Right atrium auricular region (tissue), 2 donors: ENCODE measurements at regions not wholly inside any gene's neighbourhood (a gene's known extent, or its start where the extent isn't known, plus 50 kb on each side); places are given as distances from the start of the nearest gene placed in this dataset.

Source experiments
- DNase-seq: peaks from one replicate; pipeline ENCODE4 v3.0.0-alpha.2; 2019; ENCODE audit warnings: low spot score
- H3K27ac ChIP-seq, 2 donors: fragments of 200-600 bp; sonication (generic); 1 replicate in 1 of 2; 2 replicates in 1 of 2; pipeline ENCODE4 v1.5.1; 2016 to 2019
- H3K27me3 ChIP-seq, 2 donors: fragments of 200-600 bp; sonication (generic); one replicate each; pipeline versions ENCODE4 v1.5.1 to v1.6.0; 2017 to 2019
- H3K36me3 ChIP-seq: fragments of 200-600 bp; sonication (generic); one replicate; pipeline ENCODE4 v1.5.1; 2016
- H3K4me1 ChIP-seq, 2 donors: fragments of 200-600 bp; sonication (generic); one replicate each; pipeline versions ENCODE4 v1.5.1 to v1.6.0; 2017 to 2019
- H3K4me3 ChIP-seq, 2 donors: fragments of 200-600 bp; sonication (generic); 1 replicate in 1 of 2; 2 replicates in 1 of 2; pipeline ENCODE4 v1.5.1; 2017 to 2019; ENCODE audit warnings: mild to moderate bottlenecking in 1 of 2, moderate library complexity in 1 of 2
- H3K9me3 ChIP-seq, 2 donors: fragments of 200-600 bp; sonication (generic); one replicate each; pipeline ENCODE4 v1.5.1; 2019
- TF ChIP-seq, protein P1 (sequence below), 2 donors: fragments of 200-600 bp; sonication (generic); IDR thresholded peaks; one replicate each; pipeline ENCODE4 v1.5.1; 2019; ENCODE audit warnings: antibody characterized with exemption in 2 of 2

DNA sequence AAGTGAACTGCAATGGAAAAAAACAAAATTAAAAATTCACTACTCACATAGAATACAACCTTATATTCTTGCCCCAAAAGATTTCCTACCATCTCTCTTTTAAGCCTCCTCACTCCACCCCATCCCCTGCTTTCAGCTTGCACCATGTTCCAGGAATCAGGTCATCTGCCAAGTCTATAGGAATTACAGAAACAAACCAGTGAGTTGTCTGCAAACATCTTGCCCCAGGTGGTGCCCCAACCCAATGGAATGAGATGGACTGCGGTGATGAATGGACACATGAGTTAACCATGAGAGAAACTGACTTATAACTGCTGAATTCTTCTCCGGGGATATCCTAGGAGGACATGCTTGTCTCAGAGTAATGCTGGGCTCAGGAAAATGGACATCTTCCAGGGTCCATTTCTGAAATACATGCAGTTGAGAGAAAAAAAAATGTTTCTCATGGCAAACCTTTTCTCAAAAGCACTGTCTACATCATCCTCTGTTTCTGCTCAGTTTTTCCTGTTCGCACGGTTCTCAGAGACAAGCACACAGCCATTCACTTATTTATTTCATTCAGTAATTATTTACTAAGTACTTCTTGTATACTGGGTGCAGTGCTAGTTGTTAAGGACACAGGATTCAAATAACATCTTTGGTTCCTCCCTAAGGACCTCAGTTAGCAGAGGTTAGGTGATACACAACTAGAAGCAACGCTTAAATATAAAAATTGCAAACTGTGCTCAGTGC is 350.0 kb downstream of the RND3 start:
- H3K27me3 ChIP-seq: no peaks in the 10 kb centered on the region
- H3K36me3 ChIP-seq: no peaks in the 10 kb centered on the region
- H3K27ac ChIP-seq: no peak overlapping the region
- H3K4me3 ChIP-seq: no peak overlapping the region
- no peak for DNase-seq
- H3K4me1 ChIP-seq: no peaks in the 10 kb centered on the region
- H3K9me3 ChIP-seq: no peaks in the 10 kb centered on the region
- TF ChIP-seq, protein P1, sequence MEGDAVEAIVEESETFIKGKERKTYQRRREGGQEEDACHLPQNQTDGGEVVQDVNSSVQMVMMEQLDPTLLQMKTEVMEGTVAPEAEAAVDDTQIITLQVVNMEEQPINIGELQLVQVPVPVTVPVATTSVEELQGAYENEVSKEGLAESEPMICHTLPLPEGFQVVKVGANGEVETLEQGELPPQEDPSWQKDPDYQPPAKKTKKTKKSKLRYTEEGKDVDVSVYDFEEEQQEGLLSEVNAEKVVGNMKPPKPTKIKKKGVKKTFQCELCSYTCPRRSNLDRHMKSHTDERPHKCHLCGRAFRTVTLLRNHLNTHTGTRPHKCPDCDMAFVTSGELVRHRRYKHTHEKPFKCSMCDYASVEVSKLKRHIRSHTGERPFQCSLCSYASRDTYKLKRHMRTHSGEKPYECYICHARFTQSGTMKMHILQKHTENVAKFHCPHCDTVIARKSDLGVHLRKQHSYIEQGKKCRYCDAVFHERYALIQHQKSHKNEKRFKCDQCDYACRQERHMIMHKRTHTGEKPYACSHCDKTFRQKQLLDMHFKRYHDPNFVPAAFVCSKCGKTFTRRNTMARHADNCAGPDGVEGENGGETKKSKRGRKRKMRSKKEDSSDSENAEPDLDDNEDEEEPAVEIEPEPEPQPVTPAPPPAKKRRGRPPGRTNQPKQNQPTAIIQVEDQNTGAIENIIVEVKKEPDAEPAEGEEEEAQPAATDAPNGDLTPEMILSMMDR (IDR thresholded peaks at IDR 0.05): no peak

DNA sequence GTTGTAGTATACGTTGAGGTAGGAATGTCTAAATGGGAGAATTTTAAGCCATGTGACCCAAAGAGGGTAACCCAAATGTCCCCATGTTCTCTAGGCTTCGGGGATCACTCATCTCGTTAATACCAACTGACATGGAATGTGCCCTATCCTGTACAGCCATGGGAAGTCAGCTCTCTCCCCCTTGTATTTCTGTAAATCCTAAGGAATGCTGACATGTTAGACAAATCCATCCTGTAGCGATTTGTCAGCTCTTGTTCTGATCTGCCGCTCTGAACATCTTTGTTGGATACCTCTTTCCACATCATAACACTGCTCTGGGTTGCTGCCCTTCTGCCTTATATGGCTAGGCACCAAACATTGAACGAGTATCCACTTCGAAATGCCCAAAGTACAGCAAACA is 350.6 kb downstream of the RND3 start:
- no peak overlapping the region for H3K27ac ChIP-seq
- no peaks in the 10 kb centered on the region for H3K27me3 ChIP-seq
- H3K36me3 ChIP-seq: no peaks in the 10 kb centered on the region
- no peaks in the 10 kb centered on the region for H3K4me1 ChIP-seq
- TF ChIP-seq, protein P1 (IDR thresholded peaks at IDR 0.05): no peak
- no peaks in the 10 kb centered on the region for H3K9me3 ChIP-seq
- no peak for DNase-seq
- H3K4me3 ChIP-seq: no peak overlapping the region

DNA sequence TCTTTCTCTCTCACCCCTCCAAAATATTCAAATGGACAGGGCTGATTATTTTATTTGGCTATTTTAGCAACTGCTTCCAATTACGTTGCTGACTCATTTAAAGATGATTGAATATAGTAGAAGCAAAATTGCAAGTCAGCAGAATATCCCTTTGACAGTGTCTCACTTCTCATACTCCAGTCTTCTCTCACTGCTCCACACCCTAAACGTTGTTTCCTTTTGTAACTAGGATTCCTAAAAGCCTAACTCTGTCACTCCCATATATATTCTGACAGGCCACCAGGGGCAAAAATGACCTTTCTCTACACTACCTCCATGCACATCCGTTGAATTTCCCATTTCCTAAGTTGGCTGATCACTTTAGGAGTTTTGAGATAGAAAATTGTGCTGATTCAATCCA is 351.1 kb downstream of the RND3 start:
- Histone ChIP-seq H3K27me3 (no peaks in the 10 kb centered on the region), H3K4me3 (no peak overlapping the region), H3K4me1 (no peaks in the 10 kb centered on the region), H3K9me3 (no peaks in the 10 kb centered on the region), H3K27ac (no peak overlapping the region), H3K36me3 (no peaks in the 10 kb centered on the region)
- TF ChIP-seq, protein P1 (IDR thresholded peaks at IDR 0.05): no peak
- no peak for DNase-seq

DNA sequence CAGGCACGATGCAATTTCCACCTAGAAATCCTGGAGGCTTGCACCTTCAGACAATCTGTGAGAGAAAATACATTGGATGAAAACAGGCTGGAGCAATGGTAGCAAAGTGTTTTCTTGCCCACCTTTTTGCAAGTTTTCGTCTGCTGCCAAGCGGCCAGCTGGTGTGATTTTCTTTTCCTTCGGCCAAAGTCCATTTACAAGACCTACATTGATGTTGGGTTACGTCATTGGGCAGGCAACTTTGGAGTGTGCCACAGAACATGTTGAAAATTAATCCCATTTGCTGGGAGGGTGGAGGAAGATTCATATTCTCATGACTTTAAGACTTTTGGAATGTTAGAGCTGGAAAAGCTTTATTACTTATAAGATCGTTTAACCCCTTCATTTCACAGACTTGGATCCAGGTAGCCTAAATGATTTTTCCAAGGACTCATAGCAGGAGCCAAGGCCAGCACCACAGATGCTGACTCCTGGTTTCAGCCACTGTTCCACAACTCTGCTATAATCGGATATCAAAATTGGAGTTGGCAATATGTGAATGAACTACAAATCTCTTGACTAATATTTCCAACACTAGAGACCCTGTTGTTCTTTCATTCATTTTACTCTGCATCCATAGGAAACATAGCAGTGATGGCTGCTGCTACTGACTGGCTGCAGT is 352.1 kb downstream of the RND3 start:
- no peaks in the 10 kb centered on the region for H3K27me3 ChIP-seq
- TF ChIP-seq, protein P1 (IDR thresholded peaks at IDR 0.05): no peak
- DNase-seq: no peak
- no peaks in the 10 kb centered on the region for H3K9me3 ChIP-seq
- no peak overlapping the region for H3K4me3 ChIP-seq
- no peak overlapping the region for H3K27ac ChIP-seq
- no peaks in the 10 kb centered on the region for H3K4me1 ChIP-seq
- no peaks in the 10 kb centered on the region for H3K36me3 ChIP-seq

GRCh38 chr2:150134223-150134857 is 353.1 kb downstream of the RND3 start:
- no peaks in the 10 kb centered on the region for H3K4me1 ChIP-seq
- no peak overlapping the region for H3K27ac ChIP-seq
- no peaks in the 10 kb centered on the region for H3K36me3 ChIP-seq
- DNase-seq: no peak
- no peak overlapping the region for H3K4me3 ChIP-seq
- H3K27me3 ChIP-seq: no peaks in the 10 kb centered on the region
- TF ChIP-seq, protein P1 (IDR thresholded peaks at IDR 0.05): no peak
- H3K9me3 ChIP-seq: no peaks in the 10 kb centered on the region
